Smooth muscle cell (in vitro differentiated cells): ENCODE measurements at regions not wholly inside any gene's neighbourhood (a gene's known extent, or its start where the extent isn't known, plus 50 kb on each side); places are given as distances from the start of the nearest gene placed in this dataset.

ENCODE experiments used
- DNase-seq: peaks from one replicate; lab custom pipeline; 2025; ENCODE audit not compliant: unreplicated experiment; lab: John Stamatoyannopoulos, UW
- H2AFZ ChIP-seq: fragments of 200-600 bp; sonication (generic); 2 replicates; pipeline ENCODE4 v1.6.0; 2016; ENCODE audit warnings: antibody characterized with exemption, low read depth, mild to moderate bottlenecking
- H3F3A ChIP-seq: fragments of 200-600 bp; sonication (generic); 2 replicates; pipeline ENCODE4 v1.6.0; 2017; ENCODE audit warnings: antibody characterized with exemption, low read depth
- H3K27ac ChIP-seq: fragments of 200-600 bp; sonication (generic); 2 replicates; pipeline ENCODE4 v1.5.1; 2016; ENCODE audit warnings: low read depth, mild to moderate bottlenecking
- H3K27me3 ChIP-seq: fragments of 200-600 bp; sonication (generic); 2 replicates; pipeline ENCODE4 v1.6.1; 2016; ENCODE audit warnings: low read depth, mild to moderate bottlenecking
- H3K36me3 ChIP-seq: fragments of 200-600 bp; sonication (generic); 2 replicates; pipeline ENCODE4 v1.5.1; 2016; ENCODE audit warnings: low read depth
- H3K4me1 ChIP-seq: fragments of 200-600 bp; sonication (generic); 2 replicates; pipeline ENCODE4 v1.5.1; 2016; ENCODE audit warnings: low read depth
- H3K4me2 ChIP-seq: fragments of 200-600 bp; sonication (generic); 2 replicates; pipeline ENCODE4 v1.6.0; 2016; ENCODE audit warnings: mild to moderate bottlenecking
- H3K4me3 ChIP-seq: fragments of 200-600 bp; sonication (generic); 2 replicates; pipeline ENCODE4 v1.5.1; 2016; ENCODE audit warnings: mild to moderate bottlenecking
- H3K79me2 ChIP-seq: fragments of 200-600 bp; sonication (generic); 2 replicates; pipeline ENCODE4 v1.6.0; 2016; ENCODE audit warnings: low read depth, mild to moderate bottlenecking
- H3K9ac ChIP-seq: fragments of 200-600 bp; sonication (generic); 2 replicates; pipeline ENCODE4 v1.6.0; 2016; ENCODE audit warnings: low read depth
- H3K9me3 ChIP-seq: fragments of 200-600 bp; sonication (generic); replicated peaks from 2 replicates; pipeline ENCODE4 v1.5.1; 2016; ENCODE audit warnings: low read depth
- H4K20me1 ChIP-seq: fragments of 200-600 bp; sonication (generic); 2 replicates; pipeline ENCODE4 v1.6.0; 2016; ENCODE audit warnings: low read depth
- CTCF ChIP-seq: fragments of 200-600 bp; sonication (generic); IDR thresholded peaks from 2 replicates; pipeline ENCODE4 v1.5.1; 2017; ENCODE audit warnings: borderline replicate concordance, mild to moderate bottlenecking, antibody characterized with exemption; ENCODE audit not compliant: insufficient read depth, poor library complexity, severe bottlenecking
- WGBS: methylation state at CpG from one replicate; pipeline ENCODE4 v1.1.7; 2016; ENCODE audit warnings: low lambda C conversion rate; 5-methylcytosine and 5-hydroxymethylcytosine counted together

GRCh38 chr9:18071651-18072060 lies 402.3 kb upstream of the ADAMTSL1 start:
- no peak overlapping the region for H3K4me3 ChIP-seq
- no peak overlapping the region for H3K4me2 ChIP-seq
- no peaks in the 10 kb centered on the region for H3K36me3 ChIP-seq
- no peak for DNase-seq
- no peak overlapping the region for H3K27ac ChIP-seq
- peaks cover 26% of the 10 kb centered on the region for H3K27me3 ChIP-seq
- H2AFZ ChIP-seq = no peak overlapping the region
- 84% methylated on average over 6 of the region's 6 CpGs for WGBS
- no peak overlapping the region for H3K9ac ChIP-seq
- H3K79me2 ChIP-seq = no peaks in the 10 kb centered on the region
- H4K20me1 ChIP-seq = no peaks in the 10 kb centered on the region
- TF ChIP-seq CTCF = no peak
- peaks cover 2% of the 10 kb centered on the region for H3F3A ChIP-seq
- no peaks in the 10 kb centered on the region for H3K4me1 ChIP-seq
- no peaks in the 10 kb centered on the region for H3K9me3 ChIP-seq

- Histone ChIP-seq H3K27me3 (peaks cover 39% of the 10 kb centered on the region), H2AFZ (no peak overlapping the region), H3K36me3 (no peaks in the 10 kb centered on the region), H3K79me2 (no peaks in the 10 kb centered on the region), H4K20me1 (no peaks in the 10 kb centered on the region), H3K9ac (no peak overlapping the region), H3K4me1 (no peaks in the 10 kb centered on the region), H3F3A (no peaks in the 10 kb centered on the region), H3K4me3 (no peak overlapping the region), H3K27ac (no peak overlapping the region), H3K4me2 (peak overlapping the region; percentile 27), H3K9me3 (no peaks in the 10 kb centered on the region)
- WGBS = 47% methylated on average over 4 of the region's 4 CpGs
- no peak for TF ChIP-seq CTCF
- DNase-seq = no peak
These were observed 401.0 kb upstream of the ADAMTSL1 start for GRCh38 chr9:18073002-18073401.

- no peak for TF ChIP-seq CTCF
- 73% methylated on average over 3 of the region's 3 CpGs for WGBS
- Histone ChIP-seq H4K20me1 (no peaks in the 10 kb centered on the region), H3K79me2 (no peaks in the 10 kb centered on the region), H3K9ac (no peak overlapping the region), H3K27ac (no peak overlapping the region), H2AFZ (no peak overlapping the region), H3K4me3 (no peak overlapping the region), H3K36me3 (no peaks in the 10 kb centered on the region), H3K4me2 (no peak overlapping the region), H3K4me1 (no peaks in the 10 kb centered on the region), H3K9me3 (no peaks in the 10 kb centered on the region), H3K27me3 (peaks cover 46% of the 10 kb centered on the region), H3F3A (no peaks in the 10 kb centered on the region)
- DNase-seq = no peak
These were observed 399.9 kb upstream of the ADAMTSL1 start for GRCh38 chr9:18074041-18074440.

- Histone ChIP-seq H3K27ac (no peak overlapping the region), H3K79me2 (no peaks in the 10 kb centered on the region), H3F3A (no peaks in the 10 kb centered on the region), H2AFZ (no peak overlapping the region), H3K9ac (no peak overlapping the region), H4K20me1 (no peaks in the 10 kb centered on the region), H3K9me3 (no peaks in the 10 kb centered on the region), H3K4me2 (no peak overlapping the region), H3K27me3 (peaks cover 42% of the 10 kb centered on the region), H3K36me3 (no peaks in the 10 kb centered on the region), H3K4me1 (no peaks in the 10 kb centered on the region), H3K4me3 (no peak overlapping the region)
- WGBS = 94% methylated on average over 3 of the region's 3 CpGs
- no peak for TF ChIP-seq CTCF
- no peak for DNase-seq
These were observed 398.6 kb upstream of the ADAMTSL1 start for GRCh38 chr9:18075253-18075952.
